Caki2 (cell line): ENCODE measurements at regions not wholly inside any gene's neighbourhood (a gene's known extent, or its start where the extent isn't known, plus 50 kb on each side); places are given as distances from the start of the nearest gene placed in this dataset.
"Not testable (repeated sequence)": the region's sequence is repeated elsewhere in the genome, so short reads cannot be mapped to it uniquely, and the experiment has no call there.

Source experiments
- DNase-seq: peaks from one replicate; pipeline ENCODE4 v3.0.0-alpha.2; 2015; ENCODE audit warnings: low read depth
- in situ Hi-C: cut with HindIII; loops from 2 replicates; pipeline ENCODE4 v1.10.0; 2016; ENCODE audit warnings: low sequenced_read_pairs, low pct_unique_long_range_greater_than_20kb, mixed read lengths

DNA sequence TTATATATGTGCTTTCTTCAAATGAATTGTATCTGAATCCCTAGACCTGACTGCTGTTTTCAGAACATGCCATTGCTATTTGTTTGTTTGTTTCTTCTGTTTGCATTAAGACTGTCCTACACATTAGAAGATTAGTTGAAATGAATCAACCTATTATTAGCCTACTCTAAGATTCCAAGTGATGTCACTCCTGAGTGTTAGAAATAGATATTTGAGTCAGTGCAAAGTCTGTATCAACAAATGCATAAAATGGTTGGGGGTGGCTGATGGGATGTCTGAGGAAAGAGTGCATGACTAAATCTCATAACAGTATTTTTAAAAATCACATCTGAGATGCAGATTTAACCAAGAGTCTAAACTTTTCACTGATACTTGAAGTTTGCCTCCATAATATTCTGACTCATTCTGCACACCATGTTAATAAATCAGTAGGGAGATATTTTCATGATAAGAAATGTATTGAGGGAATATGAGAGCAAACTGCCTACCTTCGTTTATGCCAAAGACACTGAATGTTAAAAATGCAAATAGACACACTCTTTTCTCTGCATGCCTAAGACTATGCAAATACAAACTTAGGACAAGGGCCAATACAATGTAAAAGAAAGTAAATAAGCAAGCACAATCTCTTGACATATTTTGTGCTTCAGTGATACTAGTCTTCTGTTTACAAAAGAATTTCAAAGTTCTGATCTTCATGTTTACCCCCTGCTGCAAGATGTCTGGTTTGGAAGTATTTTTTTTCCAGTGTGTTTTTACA is 253.3 kb downstream of the LIG4 start:
- in situ Hi-C loops = no loop called here
- DNase-seq = no peak

DNA sequence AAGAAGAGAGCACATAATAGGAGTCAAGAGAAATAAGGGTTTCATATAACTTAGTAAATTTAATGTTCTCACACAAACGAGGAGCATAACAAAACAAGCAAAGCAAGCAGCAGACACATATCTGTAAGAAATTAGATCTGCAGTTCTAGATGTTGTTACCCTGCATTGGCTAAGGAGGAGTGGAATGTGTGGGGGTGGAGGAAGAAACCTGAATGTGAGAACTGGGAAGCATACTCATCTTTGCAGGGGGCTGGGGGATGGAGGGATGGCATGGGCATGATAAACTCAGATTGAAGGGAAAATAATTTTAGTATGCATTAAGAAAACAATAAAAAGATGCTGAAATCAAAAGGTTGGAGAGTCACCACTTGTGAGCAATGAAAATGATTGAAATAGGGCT is 255.0 kb downstream of the LIG4 start:
- DNase-seq = no peak
- in situ Hi-C loops = no loop called here

DNA sequence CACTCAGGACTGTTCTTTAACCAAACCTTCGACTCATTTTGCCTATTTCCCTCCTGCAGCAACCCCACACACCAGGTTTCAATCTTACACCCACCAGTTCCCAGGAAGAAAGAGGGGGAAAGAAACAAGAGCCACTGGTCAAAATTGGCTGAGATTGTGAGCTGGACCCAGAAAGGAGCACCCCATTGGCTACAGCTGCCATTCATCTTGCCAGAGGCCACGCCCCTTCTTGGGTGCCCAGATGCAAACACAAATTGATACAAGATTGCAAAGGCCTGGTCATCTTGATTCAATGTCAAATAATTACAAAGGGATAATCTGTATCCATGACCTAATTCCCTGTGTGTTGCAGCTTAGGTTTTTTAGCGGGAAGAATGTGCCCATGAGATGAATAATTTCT is 258.4 kb downstream of the LIG4 start:
- in situ Hi-C loops = no loop called here
- no peak for DNase-seq

DNA sequence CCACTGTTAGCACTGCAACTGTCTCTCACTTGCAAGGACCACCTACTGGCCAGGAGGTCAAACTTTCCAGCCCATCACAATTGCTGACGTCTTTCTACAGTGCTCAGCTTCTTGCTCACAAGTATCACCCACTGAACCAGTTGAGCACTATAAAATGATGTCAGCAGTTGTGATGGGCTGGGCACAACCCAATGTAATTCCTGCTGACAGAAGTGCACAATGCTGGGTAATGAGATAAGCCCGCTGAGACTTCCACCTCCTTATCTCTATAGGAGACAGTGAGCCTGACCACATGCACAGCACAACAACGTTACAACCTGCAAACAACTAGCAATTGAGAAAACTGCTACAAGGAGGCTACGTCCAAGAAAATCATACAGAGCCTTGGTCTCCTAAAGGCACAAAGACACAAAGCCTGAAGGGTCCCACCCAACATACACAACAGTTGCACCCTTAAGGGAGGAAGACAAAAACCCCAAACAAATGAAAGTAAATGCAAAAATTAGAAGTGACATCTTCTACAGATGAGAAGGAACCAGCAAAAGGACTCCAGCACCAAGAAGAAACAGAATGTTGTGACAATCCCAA is 273.2 kb downstream of the LIG4 start:
- no peak for DNase-seq

DNA sequence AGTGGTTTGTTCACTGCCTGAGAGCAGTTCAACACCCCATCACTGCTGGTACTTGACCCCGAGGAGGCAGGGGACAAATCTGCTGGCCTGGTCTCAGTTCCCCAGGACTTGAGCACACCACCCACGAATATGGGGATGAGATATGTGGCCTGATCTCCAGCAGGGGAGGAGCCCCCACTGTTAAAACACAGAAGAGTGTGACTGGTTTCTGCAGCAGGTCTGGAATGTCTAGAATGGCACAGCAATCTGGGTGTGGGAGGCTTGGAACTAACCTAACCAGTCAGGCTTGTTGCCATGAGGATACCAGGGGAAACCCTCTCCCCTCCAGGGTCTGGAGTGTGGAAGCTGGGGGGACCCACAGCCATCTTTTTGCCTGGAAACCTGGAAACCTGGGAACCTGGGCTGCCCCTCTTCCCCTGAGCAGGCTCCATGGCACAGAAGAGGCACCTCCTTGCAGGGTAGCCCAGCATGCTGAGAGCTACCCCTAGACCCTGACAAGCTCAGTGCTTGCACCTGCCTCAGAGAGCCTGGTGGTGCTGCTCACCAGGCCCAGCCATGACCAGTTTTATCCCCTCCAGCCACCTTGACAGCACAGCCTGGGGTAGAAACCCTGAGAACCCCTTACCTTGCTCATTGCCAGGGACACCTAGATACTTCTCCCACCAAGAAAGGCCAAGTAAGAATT is 273.8 kb downstream of the LIG4 start:
- DNase-seq = no peak

More for the DNA sequence above, 273.2 kb downstream of the LIG4 start:
- in situ Hi-C loops = no loop called here

DNA sequence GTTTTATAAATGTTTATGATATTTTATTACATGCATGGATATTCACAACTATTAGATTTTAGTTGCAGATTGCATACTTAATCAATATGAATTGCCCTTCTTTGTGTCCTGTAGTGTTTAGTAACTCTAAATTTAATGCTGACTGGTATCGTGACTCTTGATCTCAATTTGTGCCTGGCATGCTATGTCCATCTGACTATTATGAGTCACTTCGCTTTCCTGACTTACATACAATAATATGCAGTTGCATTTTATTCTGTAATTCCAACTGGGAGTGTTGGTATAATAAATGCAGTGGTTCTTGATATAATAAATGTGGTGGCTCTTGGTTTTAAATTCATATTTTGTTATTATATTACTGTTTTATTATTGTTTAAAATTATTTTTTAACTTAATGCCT is 277.5 kb downstream of the LIG4 start:
- in situ Hi-C loops = no loop called here
- DNase-seq = no peak

More for the DNA sequence above, 273.8 kb downstream of the LIG4 start:
- in situ Hi-C loops = no loop called here

DNA sequence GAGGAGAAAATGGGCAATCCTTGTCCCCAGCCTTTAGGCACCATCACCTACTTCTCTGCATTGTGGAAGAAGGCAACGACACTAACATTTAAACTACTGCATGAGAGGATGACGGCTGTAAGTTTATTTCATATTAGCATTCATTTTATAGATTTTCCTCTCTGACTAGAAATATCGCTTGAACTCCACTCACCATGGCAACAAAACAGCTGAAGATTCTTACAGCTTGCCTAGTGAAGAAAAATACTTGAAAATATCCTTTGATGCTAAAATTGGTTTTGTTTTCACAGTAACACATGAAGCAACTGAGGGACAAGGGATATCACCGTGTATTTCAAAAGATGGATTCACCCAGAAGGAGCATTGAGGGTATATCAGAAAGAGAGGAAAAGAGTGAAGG is 284.3 kb downstream of the LIG4 start:
- in situ Hi-C loops = no loop called here
- DNase-seq = no peak

DNA sequence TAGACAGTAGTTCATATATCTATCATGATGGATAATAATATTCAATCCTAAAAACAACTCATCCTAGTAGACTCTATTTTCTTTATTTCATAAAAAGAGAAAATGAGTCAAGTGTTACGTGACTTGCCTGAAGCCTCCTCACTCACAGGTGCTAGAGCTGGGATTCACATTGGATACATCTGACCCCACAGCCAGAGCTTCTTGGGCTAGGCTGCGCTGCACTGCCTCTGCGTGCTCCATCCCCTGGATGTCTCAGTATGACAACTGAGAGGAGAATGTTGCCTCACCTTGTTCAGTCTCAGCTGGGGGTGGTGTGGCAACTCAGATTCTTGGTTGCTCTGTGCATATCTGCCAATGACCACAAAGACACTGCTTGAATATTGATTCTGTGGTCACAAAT is 286.6 kb downstream of the LIG4 start:
- in situ Hi-C loops = no loop called here
- no peak for DNase-seq

DNA sequence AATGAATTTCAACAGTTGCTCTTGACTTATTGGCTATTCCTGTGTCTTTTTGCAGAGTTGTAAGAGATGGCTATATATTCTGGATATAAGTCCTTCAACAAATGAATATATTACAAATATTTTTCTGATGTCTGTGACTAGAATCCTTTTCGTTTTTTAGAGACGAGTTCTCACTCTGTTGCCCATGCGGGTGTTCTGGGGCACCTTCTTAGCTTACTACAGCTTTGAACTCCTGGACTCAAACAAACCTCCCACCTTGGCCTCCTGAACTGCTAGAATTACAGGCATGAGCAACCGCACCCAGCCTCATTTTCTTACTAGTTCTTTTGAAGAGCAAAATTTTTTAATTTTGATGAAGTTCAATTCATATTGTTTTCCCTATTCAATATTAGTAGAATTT is 287.8 kb downstream of the LIG4 start:
- in situ Hi-C loops = no loop called here

DNA sequence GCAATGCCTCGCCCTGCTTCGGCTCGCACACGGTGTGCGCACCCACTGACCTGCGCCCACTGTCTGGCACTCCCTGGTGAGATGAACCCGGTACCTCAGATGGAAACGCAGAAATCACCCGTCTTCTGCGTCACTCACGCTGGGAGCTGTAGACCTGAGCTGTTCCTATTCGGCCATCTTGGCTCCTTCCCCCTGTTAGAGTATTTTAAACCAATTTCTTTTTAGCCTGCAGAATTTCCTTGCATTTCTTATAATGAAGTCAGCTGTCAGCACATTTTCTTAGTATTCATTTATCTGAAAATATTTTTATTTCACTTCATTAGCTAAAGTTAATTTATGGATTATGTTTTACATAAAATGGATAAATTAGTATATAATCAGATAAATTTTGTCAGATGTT is 288.8 kb downstream of the LIG4 start:
- DNase-seq, in situ Hi-C loops: not testable (repeated sequence)

More for the DNA sequence above, 287.8 kb downstream of the LIG4 start:
- no peak for DNase-seq

DNA sequence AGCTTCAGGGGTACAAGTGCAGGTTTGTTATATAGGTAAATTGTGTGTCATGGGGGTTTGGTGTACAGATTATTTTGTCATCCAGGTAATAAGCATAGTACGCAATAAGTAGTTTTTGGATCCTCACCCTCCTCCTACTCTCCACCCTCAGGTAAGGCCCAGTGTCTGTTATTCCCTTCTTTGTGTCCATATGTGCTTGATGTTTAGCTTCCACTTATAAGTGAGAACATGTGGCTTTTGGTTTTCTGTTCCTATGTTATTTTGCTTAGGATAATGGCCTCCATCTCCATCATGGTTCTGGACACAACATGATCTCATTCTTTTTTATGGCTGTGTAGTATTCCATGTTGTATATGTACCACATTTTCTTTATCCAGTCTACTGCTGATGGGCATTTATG is 298.4 kb downstream of the LIG4 start:
- in situ Hi-C loops, DNase-seq: not testable (repeated sequence)

DNA sequence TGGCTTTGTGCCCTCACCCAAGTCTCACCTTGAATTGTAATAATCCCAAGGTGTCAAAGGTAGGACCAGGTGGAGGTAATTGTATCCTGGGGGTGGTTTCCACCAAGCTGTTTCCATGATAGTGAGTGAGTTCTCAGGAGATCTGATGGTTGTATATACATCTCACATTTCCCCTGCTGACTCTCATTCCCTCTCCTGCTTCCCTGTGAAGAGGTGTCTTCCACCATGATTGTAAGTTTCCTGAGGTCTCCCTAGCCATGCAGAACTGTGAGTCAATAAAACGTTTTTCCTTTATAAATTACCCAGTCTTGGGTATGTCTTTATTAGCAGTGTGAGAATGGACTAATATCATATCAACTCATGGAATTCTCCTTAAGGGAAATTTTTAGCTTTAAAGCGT is 302.6 kb downstream of the LIG4 start:
- in situ Hi-C loops = no loop called here
- no peak for DNase-seq

DNA sequence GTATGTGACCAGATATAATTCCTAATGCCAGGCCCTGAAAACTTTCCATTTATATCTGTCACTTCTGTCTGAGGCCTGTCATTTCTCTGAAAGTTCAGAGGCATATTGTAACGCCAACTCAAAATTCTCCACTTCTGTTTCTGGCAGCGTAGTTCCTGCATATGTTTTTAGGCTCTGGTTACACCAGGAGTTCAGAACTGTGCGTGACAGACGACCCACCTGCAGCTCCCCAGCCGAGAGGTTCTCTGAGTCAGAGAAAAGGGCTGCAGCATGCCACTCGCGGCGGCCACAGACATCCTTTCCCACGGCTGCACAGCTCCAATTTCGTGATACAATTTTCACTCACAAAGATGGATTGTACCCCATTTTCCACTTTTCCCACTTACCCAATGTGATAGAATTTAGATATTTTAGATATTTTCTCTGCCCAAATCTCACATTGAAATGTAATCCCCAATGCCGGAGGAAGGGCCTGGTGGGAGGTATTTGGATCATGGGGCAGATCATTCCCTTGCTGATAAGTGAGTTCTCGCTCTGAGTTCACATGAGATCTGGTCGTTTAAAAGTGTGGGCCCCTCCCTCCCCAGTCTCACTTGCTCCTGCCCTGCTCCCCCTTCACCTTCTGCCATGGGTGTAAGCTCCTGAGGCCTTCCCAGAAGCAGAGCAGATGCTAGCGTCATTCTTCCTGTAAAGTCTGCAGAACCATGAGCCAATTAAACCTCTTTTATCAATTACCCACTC is 308.1 kb downstream of the LIG4 start:
- in situ Hi-C loops = no loop called here
- DNase-seq = no peak

DNA sequence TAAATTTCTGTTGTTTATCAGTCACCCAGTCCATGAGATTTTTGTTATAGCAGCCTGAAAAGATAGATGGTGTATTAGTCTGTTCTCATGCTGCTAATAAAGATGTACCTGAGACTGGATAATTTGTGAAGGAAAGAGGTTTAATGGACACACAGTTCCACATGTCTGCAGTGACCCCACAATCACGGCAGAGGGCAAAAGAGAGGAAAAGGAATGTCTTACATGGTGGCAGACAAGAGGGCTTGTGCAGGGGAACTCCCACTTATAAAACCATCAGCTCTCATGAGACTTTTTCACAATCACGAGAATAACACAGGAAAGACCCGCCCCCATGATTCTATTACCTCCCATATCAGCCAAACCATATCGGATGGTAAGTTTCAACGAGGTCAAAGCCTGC is 309.2 kb downstream of the LIG4 start:
- in situ Hi-C loops = no loop called here
- DNase-seq = no peak

DNA sequence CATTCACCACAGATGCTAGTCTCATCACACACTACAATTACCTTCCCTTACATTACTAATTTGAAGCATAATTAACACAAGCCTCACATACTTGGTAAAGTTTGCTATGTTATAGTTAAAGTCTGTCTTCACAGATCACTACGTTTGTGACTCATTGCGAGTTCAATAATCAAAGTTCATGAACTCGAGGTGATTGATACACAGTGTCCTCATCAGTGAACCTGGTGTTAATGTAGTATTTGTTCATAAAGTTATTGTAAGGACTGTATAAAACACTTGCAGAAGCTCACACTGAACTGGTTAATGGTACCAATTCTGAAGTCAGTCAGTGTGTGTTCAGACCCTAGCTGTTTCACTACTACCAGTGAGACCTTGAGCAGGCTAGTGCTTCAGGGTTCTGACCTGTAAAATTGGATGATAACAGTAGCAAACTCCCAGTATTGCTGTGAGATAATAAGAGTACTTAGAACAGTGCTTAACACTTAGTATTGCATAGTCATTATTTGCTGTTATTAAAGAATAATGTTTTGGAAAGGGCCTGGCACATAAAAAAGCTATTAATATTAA is 313.3 kb downstream of the LIG4 start:
- in situ Hi-C loops = no loop called here
- DNase-seq = no peak

DNA sequence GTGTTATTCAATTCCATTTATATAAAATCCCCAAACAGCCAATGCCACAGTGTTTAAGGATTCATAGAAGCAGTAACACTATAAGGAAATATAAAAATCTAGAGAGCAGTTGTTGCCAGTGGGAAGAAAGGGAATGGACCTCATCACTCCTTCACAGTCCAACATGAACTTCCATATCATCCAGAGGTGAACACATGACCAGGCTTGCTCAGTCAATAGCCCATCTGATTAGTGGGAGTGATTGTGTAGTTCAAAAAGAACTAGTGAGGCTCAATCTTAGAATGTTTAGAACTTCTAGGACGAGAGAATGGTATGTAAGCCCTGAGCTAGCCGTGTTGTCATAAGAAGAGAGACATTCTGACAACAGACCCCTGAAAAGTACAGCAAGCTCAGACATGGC is 314.1 kb downstream of the LIG4 start:
- in situ Hi-C loops = no loop called here

DNA sequence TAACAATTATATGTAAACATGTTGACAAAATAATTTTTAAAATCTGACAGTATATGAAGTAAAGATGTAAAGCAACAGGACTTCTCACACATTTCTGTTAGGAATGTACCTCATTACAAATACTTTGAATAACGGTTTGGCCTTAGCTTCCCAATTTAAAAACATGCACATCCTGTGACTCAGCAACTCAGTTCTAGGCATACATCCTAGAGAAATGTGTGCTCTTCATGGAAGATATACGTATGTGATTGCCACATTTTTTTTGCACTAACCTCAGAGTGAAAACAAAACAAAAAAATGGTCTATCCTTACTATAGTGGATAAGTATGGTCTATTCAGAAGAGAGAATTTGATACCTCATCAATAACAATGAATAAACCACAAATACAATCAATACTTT is 314.6 kb downstream of the LIG4 start:
- DNase-seq = no peak
- in situ Hi-C loops = no loop called here

More for the DNA sequence above, 314.1 kb downstream of the LIG4 start:
- no peak for DNase-seq

DNA sequence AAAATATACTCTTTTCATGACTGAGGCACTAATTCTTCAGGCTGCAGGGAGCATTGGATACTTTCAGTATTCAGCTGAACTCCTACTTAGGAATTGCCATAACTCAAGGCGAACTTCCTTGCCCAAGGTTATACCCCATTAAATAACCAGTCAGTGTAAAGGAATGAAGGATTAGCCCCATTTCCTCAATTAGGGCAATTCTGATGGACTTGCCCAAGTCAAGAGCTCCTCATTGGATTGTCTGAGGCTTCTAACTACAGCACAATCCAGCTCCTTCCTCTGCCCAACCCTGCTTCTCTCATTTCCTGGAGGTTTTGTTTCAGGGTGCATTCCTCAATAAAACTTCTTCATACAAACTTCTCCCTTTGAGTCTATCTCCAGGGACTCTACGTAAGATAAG is 329.2 kb downstream of the LIG4 start:
- no peak for DNase-seq
- in situ Hi-C loops = no loop called here

DNA sequence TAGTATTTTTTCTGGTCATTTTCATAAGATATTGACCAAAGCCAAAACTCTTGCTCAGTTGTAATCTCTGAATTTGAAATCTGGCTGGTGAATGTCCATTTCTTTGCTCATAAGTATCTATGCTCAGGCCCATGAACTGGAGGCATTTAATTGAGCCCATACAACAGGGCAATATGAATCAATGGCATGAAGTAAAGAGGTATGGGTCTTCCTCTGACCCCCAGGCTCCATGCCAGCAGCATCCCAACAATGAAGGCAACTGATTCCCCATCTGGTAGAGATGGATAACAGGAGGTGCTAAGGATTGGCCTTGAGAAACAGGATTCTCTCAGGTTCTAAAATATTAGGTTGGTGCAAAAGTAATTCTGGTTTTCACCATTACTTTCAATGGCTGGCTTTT is 330.8 kb downstream of the LIG4 start:
- in situ Hi-C loops = no loop called here
- DNase-seq = no peak
